Tibial nerve (tissue), 3 donors: ENCODE measurements at regions not wholly inside any gene's neighbourhood (a gene's known extent, or its start where the extent isn't known, plus 50 kb on each side); places are given as distances from the start of the nearest gene placed in this dataset.

ENCODE experiments used
- EP300 ChIP-seq, 2 donors: sonication (generic); formaldehyde crosslinking; IDR thresholded peaks; one replicate each; pipeline ENCODE4 v1.6.1; 2017; ENCODE audit warnings: antibody characterized with exemption in 2 of 2, mild to moderate bottlenecking in 1 of 2
- POLR2A ChIP-seq, 2 donors: fragments of 450-650 bp; IDR thresholded peaks; one replicate each; pipeline ENCODE4 v1.6.1; 2017; ENCODE audit warnings: antibody characterized with exemption in 2 of 2, mild to moderate bottlenecking in 2 of 2, moderate library complexity in 2 of 2

GRCh38 chr13:34608331-34608730 lies 333.7 kb upstream of the NBEA start:
- no peak for TF ChIP-seq POLR2A (IDR thresholded peaks at IDR 0.05)
- TF ChIP-seq EP300 (IDR thresholded peaks at IDR 0.05) = no peak
